ENCODE measurements at regions not wholly inside any gene's neighbourhood (a gene's known extent, or its start where the extent isn't known, plus 50 kb on each side); places are given as distances from the start of the nearest gene placed in this dataset.

GRCh38 chr1:208841436-208841835, 597.3 kb upstream of the PLXNA2 start:
- TF ChIP-seq POLR2A (IDR thresholded peaks at IDR 0.05; ENCODE audit: low read depth, low read length) (no peak), TAF1 (IDR thresholded peaks at IDR 0.05; ENCODE audit: low read depth, low read length) (no peak)

All from GM12891 (cell line).